ENCODE measurements at regions not wholly inside any gene's neighbourhood (a gene's known extent, or its start where the extent isn't known, plus 50 kb on each side); places are given as distances from the start of the nearest gene placed in this dataset.
"Not testable (repeated sequence)": the region's sequence is repeated elsewhere in the genome, so short reads cannot be mapped to it uniquely, and the experiment has no call there.

DNA sequence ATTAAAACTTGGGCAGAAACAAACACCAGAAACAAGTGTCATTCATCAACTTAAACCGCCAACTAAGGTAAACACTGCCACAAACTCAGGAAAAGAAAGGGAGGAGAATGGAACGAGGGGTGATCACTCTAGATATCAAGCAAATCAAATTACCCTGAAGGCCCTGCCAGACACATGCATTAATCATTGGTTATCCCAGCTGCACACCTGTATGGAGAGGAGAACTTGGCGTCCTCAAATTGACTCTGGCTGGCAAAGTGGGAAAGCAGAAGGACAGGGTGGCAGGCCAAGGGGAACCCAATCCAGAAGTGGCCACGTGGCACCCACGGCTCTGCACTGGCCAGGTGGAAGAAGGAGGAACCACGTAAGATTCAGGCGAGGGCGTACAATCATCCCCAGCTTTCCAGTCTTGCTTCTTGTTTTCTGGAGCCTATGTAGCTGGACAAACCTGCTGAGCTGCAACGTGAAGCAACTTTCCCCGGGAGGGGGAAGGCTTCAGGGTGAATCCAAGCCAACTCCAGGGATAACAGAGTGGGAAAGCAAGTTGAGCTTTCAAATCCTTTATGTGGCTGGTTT, 156.2 kb upstream of the JARID2 start:
- no peak for DNase-seq

DNA sequence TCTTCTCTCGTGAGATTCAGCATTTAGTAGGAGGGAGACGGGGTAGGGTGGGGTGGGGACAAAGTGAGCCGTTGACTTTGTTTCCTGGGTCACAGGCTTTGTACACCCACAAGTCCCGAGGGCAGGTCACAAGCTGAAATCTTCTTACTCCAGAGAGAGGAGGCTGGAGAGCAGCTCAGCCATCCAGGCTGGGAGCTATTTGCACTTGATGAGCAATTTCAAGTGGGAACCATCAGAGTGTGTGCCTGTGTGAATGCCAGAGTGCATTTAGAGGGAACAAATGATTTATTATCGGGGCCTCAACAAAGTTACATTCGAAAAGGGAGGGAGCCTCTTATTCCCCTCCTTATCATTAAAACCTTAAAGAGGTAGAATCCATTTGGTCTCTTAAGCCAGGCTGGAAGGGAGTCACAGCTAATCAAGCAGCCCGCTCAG, 155.7 kb upstream of the JARID2 start:
- DNase-seq: no peak

DNA sequence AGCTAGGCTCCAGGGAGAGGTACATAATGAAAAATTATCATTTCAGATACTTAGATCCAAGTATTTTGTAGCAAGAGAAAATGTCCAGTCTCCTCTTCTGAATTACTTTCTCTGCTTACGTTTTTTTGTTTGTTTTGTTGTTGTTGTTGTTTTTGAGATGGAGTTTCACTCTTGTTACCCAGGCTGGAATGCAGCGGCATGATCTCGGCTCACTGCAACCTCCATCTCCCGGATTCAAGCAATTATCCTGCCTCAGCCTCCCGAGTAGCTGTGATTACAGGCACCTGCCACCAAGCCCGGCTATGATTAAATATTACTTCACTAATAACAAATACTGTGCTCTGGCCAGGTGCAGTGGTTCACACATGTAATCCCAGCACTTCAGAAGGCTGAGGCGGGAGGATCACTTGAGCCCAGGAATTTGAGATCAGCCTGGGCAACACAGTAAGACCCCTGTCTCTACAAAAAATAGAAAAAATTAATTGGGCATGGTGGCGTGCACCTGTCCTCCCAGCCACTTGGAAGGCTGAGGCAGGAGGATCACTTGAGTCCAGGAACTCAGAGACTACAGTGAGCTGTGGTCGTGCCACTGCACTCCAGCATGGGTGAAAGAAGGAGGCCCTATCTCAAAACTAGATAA, 155.0 kb upstream of the JARID2 start:
- no peak for DNase-seq

DNA sequence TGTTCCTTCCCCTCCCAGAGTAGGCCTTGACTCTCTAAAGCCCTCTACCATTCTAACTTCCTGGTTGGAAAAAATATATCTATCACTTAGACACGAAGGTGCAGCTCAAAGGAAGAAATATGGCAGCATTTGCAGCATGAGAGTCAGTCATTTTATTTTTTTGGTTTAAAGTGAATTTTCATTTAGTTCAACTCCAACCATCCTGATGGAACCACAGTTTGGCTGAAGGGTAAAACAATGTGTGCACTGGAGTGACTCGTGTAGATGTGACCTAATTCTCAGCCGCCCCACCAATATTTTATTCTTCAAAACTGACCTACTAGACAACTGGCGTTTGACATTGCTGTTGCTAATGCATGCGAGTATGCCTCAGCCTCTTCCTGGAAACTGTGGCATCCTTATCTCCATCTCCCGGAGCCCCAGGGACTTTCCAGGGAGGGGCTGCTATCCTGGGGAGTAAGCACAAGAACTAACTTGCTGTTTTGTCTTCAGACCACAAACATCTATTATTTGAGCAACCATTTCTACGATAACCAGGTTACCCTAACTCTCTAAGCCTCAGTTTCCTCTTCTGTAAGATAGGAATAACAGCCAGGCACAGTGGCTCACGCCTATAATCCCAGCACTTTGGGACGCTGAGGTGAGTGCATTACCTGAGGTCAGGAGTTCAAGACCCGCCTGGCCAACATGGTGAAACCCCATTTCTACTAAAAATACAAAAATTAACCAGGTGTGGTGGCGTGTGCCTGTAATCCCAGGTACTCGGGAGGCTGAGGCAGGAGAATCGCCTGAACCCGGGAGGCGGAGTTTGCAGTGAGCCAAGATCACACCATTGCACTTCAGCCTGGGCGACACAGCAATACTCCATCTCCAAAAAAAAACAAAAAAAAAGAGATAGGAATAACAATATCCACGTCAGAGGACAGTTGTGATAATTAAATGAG, 148.7 kb upstream of the JARID2 start:
- DNase-seq: peak in 1 of 2 donors; percentile 3

DNA sequence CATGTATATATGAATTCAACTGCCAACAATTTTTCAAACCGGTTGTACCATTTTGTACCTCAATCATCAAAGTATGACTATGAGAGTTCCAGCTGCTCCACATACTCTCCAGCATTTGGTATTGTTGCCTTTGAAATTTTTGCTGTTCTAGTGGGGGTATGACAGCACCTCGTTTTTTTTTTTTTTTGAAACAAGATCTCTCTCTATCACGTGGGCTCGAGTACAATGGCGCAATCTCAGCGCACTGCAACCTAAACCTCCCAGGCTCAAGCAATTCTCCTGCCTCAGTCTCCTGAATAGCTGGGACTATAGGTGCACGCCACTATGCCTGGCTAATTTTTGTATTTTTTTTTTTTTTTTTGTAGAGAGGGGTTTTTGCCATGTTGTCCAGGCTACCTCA, 144.7 kb upstream of the JARID2 start:
- no peak for DNase-seq

DNA sequence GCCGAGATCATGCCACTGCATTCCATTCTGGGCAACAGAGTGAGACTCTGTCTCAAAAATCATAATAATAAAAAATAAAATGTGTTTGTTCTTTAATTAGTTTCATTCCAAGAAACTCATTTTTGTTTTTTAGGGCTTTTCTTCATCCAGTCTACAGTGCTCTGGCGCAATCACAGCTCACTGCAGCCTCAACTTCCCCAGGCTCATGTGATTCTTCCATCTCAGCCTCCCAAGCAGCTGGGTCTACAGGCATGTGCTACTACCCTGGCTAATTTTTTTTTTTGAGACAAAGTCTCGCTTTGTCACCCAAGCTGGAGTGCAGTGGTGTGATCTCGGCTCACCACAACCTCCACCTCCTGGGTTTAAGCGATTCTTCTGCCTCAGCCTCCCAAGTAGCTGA, 143.6 kb upstream of the JARID2 start:
- DNase-seq: no peak

DNA sequence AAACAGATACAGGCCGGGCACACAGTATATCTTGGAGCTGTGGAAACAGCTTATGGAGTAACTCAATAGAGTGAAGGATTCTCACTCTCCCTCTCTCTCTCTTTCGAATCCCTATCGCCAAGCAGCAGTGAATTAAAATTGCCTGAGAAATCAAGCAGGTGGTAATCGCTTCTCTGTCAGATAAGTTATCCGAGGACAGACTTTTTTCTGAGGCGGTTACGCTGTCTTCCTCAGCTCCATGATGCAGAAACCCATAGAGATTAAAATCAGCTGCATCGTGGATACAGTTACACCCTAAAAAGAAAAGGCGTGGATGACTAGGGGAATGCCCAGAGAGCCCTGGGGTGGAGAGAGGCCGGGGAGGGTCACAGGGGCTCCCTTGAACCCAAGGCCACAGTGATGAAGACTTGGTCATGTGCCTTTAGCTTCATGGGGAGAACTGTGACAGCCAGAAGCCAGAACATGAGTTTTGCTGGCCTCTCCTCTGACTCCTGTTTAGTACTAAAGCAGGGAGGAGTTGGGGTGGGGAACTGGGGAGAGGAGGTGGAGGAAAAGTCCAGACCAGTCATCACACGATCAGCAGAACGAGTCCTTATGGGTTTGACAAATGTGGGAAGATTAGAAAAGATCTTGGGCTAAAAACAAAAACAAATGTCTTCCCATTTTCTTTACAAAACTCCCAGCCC, 138.8 kb upstream of the JARID2 start:
- DNase-seq: no peak

DNA sequence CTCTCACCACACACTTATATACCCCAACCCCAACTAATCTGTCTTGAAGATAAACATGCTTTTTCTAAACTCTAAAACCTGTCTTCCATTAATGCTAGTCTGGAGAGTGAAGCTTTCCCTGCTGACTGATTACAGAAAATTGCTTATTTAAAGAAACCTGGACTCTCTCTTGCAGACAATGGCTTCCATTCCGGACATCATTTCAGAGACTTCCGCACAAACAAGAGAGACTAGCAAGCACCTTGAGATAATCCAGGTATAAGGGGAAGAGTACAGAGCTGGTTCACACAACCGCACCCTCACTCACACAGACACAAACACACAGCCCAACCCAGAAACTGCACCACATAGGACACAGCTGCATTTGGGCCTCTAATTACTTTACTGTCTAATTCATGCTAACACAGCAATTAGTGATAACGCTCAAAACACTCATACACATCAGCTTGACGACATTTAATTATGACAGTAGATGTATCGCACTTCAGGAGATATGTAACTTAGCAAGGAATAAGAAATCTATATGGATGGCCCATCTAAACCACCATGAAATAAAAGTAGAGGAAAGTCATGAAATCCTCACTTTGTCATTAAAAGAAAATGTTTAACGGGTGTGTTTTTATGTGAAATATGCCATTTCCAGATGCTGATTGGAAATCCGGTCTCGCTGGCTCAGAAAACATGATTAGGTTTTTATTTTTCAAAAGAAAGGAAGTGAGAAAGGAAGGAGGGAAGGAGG, 138.1 kb upstream of the JARID2 start:
- DNase-seq: no peak

DNA sequence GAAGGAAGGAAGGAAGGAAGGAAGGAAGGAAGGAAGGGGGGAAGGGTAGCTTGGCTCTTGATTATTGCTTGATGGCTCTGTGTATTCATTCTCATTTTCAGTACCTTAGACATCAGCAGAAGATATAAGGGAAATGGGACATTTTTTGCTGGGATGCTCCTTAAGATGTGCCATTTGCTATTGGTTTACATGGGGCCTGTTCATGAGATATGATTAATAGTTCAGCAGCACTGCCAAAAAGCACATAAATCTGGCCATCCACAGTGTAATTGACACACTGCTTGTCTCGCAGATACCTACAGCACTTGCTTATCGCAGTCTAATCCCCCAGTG, 137.5 kb upstream of the JARID2 start:
- no peak for DNase-seq

DNA sequence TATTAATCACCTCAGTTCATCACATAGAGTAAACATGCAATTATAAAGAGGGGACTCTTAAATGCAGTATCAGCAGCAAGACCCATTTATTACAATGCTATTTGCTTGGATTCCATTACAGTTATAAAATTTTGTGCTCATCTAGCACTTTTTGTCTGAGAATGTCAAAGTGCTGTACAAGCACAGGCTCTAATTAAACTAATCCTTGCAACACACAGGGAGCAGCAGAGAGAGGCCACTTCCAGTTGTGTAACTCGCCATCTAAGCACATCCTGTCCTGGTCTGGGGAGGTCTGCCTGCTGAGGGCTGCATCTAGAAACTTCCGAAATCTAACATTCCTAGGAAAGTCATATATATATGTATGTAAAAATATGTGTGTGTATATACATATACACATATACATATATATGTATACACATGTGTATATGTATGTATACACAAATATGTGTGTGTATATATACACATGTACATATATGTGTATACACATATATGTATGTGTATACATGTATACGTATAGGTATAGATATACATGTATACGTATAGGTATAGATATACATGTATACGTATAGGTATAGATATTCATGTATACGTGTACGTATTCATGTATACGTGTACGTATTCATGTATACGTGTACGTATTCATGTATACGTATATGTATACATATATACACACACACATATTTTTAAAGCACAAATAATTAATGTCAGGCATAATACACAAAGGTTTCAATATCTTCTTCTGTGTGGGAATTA, 136.4 kb upstream of the JARID2 start:
- DNase-seq: no peak

DNA sequence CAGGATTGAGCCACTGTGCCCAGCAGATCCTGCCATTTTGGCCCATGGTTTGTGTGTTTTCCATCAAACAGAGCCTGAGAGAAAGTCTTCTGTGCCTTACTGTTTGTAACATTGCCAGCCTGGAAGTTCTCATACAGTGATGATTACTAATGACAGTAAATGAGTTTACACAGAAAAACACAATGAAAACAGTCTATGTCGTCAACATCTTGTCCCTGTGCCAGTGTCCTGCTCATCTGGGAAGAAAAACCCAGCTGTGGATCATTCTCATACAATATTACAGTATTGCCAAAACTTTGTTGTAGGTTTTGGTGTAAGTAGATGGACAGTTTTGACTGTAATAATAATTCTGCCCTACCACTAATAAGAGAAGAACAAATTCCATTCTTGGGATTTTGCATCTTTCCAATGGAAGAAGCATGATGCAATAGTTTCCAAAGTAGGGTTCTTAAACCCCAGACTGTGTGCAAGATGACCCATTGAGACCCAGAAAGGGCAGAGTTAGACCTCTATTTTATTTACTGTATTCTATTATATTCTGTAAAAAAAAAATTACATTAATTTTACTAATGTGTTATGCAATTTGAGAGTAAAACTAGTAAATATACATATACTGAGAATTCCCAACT, 135.0 kb upstream of the JARID2 start:
- DNase-seq: no peak

DNA sequence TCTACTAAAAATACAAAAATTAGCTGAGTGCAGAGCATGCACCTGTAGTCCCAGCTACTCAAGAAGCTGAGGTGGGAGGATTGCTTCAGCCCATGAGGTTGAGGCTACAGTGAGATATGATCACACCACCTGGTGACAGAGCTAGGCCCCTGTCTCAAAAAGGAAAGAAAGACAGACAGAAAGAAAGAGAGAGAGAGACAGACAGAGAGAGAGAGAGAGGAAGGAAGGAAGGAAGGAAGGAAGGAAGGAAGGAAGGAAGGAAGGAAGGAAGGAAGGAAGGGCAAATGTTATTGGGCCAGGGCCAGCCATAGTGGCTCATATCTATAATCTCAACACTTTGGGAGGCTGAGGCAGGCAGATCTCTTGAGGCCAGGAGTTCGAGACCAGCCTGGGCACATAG, 134.3 kb upstream of the JARID2 start:
- DNase-seq: not testable (repeated sequence)

DNA sequence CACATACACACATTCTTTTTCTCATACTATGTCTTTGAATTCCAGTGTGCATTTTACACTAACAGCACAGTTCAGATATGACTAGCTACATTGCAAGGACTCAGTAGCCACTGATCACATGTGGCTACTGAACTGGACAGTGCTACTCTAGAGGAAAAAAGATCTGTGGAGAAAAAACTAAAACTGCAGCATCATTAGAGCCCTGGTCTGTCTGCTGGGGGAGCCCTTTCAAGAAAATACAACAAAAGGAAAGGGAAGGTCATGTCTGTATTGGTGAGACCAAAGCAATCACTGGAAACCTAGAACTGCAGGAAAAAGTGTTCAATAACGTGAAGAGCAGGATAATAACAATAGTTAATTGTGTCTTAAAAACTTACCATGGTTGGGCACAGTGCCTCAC, 132.3 kb upstream of the JARID2 start:
- DNase-seq: no peak

DNA sequence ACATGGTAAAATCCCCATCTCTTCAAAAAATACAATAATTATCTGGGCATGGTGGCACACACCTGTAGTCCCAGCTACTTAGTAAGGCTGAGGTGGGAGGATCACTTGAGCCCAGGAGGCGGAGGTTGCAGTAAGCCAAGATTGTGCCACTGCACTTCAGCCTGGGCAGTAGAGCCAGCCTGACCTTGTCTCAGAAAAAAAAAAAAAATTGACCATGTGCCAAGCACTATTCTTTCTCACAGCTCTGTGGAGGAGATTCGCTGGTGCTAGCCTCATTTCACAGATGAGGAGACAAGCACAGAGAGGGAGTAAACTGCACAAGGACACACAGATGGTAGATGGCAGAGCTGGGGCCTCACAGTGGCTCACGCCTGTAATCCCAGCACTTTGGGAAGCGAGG, 131.8 kb upstream of the JARID2 start:
- no peak for DNase-seq

DNA sequence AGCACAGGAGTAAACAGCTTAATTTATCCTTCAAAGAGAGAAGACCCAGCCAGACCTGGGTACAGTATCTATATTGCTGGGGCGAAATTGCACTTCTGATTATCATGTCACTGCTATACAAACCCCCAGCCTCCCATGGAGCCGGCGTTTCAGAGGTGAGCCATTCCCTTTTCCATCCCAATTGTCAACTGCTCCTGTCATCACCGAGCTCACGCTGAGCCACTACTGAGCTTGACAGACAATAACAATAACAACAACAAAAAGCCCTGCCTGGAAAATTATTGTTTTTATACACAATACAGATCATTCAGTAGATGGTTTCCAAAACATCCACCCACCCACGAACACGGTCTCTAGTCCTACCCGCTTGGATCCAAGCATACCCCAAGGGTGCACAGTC, 129.0 kb upstream of the JARID2 start:
- DNase-seq: no peak

DNA sequence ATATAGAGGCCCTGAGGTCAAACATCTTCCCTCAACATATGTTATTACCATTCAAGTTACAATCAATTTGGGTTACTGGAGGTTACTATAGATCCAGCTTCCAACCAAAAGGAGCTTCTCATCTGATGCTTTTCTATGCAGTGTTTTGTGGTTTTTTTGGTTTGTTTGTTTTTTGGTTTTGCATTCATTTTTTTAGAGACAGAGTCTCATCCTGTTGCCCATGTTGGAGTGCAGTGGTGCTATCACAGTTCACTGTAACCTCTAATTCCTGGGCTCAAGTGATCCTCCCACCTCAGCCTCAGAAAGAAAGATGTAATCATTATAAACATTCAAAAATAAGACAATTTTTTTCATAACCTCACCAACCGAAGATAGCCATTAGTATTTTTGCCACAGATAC, 124.4 kb upstream of the JARID2 start:
- no peak for DNase-seq

DNA sequence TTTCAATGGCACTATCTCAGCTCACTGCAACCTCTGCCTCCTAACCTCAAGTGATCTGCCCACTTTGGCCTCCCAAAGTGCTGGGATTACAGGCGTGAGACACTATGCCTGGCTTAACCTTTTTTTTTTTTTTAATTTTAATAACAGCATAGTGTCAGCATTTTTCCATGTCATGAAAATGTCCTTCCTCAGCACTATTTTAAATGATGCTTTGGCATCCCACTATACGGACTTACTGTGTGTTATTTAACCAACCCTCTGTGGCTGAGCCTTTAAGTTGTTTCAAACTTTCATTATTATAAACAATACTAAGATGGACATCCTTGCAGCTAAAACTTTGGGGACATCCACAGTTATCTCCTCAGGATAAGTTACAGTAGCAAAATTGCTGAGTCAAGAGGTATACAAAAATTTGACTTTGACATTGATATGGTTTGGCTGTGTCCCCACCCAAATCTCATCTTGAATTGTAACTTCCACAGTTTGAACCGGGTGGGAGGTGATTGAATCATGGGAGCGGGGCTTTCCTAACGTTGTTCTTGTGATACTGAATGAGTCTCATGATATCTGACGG, 123.8 kb upstream of the JARID2 start:
- no peak for DNase-seq

DNA sequence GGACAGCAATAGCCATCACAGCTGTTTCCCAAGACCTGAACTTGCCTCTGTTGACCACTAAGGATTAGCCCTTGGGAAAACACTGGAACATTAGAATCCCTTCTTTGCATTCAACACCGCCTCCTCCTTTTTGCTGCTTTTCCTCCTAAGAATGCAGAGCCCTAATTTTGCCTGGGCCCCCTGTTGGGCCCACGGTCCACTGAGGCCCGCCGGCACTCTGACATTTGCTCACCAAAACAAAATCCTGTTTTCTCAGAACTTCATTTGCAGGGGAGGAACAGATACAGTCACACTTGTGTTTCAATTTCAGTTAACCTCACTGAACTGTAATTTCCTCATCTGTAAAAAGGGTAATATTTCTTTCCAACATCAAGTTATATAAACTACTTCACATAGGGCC, 116.0 kb upstream of the JARID2 start:
- DNase-seq: peak in 1 of 2 donors; percentile 11

DNA sequence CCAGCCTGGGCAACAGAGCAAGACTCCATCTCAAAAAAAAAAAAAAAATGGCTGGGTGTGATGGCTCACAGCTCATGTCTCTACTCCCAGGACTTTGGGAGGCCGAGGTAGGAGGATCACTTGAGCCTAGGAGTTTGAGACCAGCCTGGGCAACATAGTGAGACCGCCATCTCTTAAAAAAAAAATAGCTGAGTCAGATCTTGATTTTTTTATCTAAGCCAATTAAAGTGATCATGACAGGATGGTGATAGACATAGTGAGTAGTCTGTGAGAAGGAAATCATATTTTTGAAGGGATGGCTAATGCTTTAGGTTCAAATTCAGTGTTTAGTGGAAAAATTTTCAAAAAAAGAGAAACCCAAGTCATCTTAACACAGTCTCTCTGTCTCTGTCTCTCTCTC, 114.6 kb upstream of the JARID2 start:
- DNase-seq: no peak

DNA sequence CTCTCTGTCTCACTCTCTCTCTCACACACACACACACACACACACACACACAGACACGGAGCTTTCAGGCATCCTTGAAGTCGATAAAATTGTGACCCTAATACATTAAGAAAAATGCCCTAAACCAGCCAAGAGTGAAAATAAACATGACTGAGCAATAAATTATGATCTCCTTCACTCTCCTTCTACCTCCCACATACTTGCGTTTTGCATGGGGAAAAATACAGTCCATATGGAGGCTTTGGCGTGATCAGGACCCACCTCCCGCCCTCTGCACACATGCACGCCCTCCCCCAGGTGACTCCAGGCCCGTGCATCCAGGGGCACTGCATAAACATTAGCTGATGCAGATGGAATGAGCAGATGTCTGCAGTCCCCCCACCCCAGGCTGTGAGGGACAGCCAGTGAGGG, 114.2 kb upstream of the JARID2 start:
- no peak for DNase-seq

DNA sequence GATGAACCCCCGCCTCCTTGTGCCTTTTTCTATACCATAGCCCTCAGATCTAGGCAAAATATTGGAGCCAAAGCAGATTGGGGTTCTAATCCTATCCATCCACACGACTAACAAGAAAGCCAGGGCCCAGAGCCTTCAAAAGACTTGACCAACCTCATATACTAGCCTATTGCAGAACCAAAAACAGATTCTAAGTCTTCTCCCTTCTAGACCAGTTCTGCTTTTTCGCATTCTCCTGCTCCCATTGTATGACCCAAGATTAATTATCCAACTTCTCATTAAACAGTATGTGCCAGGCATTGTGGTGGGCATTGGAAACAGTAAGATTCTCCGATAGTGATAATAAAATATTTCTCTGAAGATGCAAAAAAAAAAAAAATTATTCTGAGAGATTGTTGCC, 113.7 kb upstream of the JARID2 start:
- DNase-seq: no peak

All from stimulated activated CD4-positive, alpha-beta T cell treated with anti-CD3 and anti-CD28 coated beads, Interleukin-2, amount 100 ng/mL, for 48 hours (primary cell).